ENCODE measurements at regions not wholly inside any gene's neighbourhood (a gene's known extent, or its start where the extent isn't known, plus 50 kb on each side); places are given as distances from the start of the nearest gene placed in this dataset.

DNA sequence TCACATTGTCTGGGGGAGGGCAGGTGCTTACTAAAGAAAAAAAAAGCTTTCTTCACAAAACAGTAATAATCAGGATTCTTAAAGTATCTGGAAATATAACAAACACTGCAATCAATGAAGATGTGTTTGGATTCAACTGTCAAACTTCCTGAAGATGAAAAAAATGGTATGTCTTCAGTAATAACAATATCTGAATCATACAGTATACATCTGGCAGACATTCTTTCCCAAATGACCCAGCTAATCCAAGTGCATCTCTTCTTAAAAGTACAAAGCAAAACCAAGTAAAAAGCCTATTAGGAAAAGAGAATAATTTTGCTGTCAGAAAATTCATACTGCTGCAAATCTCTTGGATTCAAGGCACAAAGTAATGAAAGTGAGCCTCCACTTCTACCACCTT is 145.0 kb upstream of the MCTP2 start:
- TF ChIP-seq, protein P1, sequence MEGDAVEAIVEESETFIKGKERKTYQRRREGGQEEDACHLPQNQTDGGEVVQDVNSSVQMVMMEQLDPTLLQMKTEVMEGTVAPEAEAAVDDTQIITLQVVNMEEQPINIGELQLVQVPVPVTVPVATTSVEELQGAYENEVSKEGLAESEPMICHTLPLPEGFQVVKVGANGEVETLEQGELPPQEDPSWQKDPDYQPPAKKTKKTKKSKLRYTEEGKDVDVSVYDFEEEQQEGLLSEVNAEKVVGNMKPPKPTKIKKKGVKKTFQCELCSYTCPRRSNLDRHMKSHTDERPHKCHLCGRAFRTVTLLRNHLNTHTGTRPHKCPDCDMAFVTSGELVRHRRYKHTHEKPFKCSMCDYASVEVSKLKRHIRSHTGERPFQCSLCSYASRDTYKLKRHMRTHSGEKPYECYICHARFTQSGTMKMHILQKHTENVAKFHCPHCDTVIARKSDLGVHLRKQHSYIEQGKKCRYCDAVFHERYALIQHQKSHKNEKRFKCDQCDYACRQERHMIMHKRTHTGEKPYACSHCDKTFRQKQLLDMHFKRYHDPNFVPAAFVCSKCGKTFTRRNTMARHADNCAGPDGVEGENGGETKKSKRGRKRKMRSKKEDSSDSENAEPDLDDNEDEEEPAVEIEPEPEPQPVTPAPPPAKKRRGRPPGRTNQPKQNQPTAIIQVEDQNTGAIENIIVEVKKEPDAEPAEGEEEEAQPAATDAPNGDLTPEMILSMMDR (IDR thresholded peaks at IDR 0.05), result no peak
- no peak for TF ChIP-seq POLR2A (IDR thresholded peaks at IDR 0.05)
